ENCODE measurements at regions not wholly inside any gene's neighbourhood (a gene's known extent, or its start where the extent isn't known, plus 50 kb on each side); places are given as distances from the start of the nearest gene placed in this dataset.
"Not testable (repeated sequence)": the region's sequence is repeated elsewhere in the genome, so short reads cannot be mapped to it uniquely, and the experiment has no call there.

DNA sequence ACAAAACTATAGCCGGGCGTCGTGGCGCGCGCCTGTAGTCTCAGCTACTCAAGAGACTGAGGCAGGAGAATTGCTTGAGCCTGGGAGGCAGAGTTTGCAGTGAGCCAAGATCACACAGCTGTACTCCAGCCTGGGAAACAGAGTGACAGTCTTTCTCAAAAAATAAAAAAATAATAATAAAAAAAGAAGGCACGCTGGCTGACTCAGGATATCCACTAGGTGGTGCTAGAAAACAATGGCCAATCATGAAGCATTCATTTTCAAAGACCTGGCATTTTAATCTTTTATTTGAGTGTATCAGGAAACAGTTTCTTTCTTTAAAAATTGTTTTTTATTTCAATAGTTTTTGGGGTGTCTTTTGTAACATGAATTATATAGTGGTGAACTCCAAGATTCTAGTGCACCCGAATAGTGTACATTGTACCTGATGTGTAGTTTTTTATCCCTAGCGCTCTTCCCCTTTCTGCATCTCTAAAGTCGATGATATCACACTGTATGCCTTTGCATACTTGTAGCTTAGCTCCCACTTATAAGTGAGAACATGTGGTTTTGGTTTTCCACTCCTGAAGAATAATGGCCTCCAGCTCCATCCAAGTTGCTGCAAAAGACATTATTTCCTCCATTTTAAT, 88.6 kb downstream of the LYZL1 start:
- TF ChIP-seq, protein P1, sequence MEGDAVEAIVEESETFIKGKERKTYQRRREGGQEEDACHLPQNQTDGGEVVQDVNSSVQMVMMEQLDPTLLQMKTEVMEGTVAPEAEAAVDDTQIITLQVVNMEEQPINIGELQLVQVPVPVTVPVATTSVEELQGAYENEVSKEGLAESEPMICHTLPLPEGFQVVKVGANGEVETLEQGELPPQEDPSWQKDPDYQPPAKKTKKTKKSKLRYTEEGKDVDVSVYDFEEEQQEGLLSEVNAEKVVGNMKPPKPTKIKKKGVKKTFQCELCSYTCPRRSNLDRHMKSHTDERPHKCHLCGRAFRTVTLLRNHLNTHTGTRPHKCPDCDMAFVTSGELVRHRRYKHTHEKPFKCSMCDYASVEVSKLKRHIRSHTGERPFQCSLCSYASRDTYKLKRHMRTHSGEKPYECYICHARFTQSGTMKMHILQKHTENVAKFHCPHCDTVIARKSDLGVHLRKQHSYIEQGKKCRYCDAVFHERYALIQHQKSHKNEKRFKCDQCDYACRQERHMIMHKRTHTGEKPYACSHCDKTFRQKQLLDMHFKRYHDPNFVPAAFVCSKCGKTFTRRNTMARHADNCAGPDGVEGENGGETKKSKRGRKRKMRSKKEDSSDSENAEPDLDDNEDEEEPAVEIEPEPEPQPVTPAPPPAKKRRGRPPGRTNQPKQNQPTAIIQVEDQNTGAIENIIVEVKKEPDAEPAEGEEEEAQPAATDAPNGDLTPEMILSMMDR (IDR thresholded peaks at IDR 0.05; ENCODE audit: unreplicated experiment in 3 of 3): peak; percentile 62 to 72 (median 66)
- Mint-ChIP-seq H3K36me3 (ENCODE audit: low read depth) (no peaks in the 10 kb centered on the region), H3K27ac (no peak overlapping the region), H3K27me3 (ENCODE audit: low read depth) (no peaks in the 10 kb centered on the region), H3K9me3 (peaks cover 2% of the 10 kb centered on the region), H3K4me3 (no peak overlapping the region), H3K4me1 (peaks cover 7% of the 10 kb centered on the region)

DNA sequence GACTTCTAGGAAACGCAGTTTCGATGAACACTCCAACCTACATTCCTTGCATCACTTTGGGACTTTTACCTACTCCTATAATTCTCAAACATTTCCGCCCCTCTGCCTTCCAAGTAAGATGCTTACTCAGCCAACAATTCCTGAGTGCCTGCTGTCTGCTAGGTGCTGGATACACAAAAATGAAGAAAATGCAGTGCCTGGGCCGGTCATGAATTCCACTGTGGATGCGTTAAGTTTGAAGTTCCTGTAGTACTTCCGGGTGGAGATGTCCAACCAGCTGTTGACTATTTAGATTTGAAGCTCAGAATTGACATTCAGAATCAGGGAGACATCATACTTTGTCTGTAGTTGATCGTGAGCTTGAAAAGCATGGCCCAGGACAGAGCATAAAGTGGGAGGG, 89.2 kb downstream of the LYZL1 start:
- H3K4me3 Mint-ChIP-seq: no peak overlapping the region
- H3K36me3 Mint-ChIP-seq (ENCODE audit: low read depth): no peaks in the 10 kb centered on the region
- H3K27me3 Mint-ChIP-seq (ENCODE audit: low read depth): peaks cover 5% of the 10 kb centered on the region
- peaks cover 2% of the 10 kb centered on the region for H3K9me3 Mint-ChIP-seq
- peaks cover 7% of the 10 kb centered on the region for H3K4me1 Mint-ChIP-seq
- TF ChIP-seq, protein P1 (IDR thresholded peaks at IDR 0.05; ENCODE audit: unreplicated experiment in 3 of 3): no peak
- H3K27ac Mint-ChIP-seq: no peak overlapping the region

DNA sequence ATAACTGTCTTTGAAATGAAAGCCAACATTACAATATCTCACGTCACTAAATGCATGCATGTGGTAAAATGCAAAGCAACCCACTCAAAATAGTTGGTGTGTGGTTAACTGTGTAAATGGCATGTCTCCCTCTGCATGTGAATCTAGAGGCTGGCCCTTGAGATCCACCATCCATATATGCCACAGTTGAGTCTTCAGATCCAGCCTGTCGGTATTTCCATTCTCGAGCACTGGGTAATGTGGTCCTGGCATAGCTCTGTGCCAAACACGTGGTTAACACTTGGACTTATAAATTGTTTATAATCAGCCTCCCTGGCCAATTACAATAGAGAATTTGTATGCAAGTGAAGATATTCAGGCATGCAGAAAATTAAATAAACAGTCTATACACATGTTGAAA, 90.3 kb downstream of the LYZL1 start:
- Mint-ChIP-seq H3K27me3 (ENCODE audit: low read depth) (peaks cover 5% of the 10 kb centered on the region), H3K27ac (no peak overlapping the region), H3K4me3 (no peak overlapping the region), H3K4me1 (peaks cover 7% of the 10 kb centered on the region), H3K36me3 (ENCODE audit: low read depth) (no peaks in the 10 kb centered on the region), H3K9me3 (peaks cover 2% of the 10 kb centered on the region)
- TF ChIP-seq, protein P1 (IDR thresholded peaks at IDR 0.05; ENCODE audit: unreplicated experiment in 3 of 3): no peak

DNA sequence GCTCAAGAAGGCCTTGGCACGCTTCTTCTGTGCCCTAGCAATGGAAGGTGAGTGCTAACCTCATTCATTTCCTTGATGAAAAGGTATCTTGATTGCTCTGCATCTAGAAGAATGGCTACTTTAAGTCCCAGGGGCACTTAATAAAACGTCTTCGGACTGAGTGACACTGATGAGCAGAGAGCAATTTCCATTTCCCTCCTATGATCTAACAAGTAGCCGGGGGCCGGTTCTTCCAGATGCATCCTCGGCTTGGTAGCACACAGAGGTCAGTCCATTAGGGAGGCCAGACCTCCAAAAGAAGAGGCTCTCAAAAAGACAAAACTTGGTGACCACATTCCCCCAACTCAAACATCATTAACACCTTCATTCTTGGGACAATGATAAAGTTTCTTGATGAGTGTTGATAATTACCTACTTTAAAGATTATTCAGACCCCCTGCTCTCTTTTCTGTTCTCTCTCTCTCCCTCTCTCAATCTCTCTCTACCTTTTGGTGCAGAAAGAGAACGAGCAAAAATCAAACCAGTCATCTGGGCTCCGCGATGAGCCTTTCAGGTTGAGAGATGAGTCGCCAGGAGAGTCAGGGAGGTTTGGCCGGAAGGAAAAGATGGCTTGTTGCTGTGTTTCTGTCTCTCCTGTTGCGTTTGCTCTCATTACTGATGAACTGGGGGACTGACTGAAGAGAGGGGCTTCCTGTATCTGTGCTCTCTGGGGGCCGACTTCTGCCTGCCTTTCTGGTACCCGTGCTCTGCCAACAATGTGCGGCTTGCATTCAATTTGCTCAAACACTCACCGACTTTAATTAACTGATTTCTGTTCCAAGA, 91.1 kb downstream of the LYZL1 start:
- H3K4me3 Mint-ChIP-seq: peak overlapping the region in 1 of 3 experiments; percentile 7
- not testable (repeated sequence) for H3K9me3 Mint-ChIP-seq; H3K27me3 Mint-ChIP-seq (ENCODE audit: low read depth); H3K4me1 Mint-ChIP-seq; H3K36me3 Mint-ChIP-seq (ENCODE audit: low read depth)
- peak overlapping the region; percentile 47 to 88 (median 60) for H3K27ac Mint-ChIP-seq

DNA sequence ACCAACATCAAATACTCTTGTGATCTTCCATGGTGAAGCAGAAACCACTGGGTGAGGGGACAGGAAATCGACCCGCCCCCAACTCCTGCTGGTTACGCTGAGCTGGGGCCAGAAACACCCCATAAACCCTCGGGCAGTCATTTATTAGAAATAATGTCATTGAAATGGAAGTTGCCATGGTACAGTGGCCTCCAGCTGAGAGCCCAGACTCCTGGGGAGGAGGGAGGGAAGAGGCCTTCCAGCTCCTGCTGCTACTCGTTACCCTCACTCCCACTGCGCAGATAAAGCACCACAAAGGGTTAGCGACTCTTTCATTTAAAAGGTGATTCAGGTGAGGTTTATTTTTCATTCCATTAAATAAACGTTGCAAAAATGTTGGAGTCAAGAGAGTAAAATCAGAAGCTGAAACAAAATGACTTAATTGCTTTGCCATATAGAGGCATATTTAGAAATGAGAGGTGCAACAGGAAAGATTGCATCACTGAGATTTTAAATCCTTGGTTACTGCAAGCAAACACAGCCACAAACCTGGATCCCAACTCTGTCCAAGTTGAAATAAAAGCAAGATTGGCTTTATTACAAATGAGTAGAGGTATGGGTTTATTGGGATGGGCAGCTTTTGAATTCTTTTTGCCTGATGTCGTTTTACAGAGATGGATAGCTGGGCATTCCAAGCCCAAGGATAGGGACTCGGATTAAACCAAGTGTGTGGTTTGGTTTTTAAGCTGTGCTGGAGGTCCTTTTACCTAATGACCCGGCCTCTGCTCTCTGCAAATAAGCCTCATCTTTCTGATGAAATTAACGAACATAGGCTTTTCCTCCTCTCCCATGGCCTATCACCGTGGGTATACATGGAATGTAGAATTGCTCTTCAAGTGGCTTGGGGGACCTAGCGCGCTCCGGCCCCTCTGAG, 92.0 kb downstream of the LYZL1 start:
- not testable (repeated sequence) for H3K27me3 Mint-ChIP-seq (ENCODE audit: low read depth); H3K36me3 Mint-ChIP-seq (ENCODE audit: low read depth); H3K9me3 Mint-ChIP-seq; H3K4me1 Mint-ChIP-seq
- H3K27ac Mint-ChIP-seq: peak overlapping the region; percentile 47 to 88 (median 60)
- H3K4me3 Mint-ChIP-seq: peak overlapping the region in 1 of 3 experiments; percentile 7

DNA sequence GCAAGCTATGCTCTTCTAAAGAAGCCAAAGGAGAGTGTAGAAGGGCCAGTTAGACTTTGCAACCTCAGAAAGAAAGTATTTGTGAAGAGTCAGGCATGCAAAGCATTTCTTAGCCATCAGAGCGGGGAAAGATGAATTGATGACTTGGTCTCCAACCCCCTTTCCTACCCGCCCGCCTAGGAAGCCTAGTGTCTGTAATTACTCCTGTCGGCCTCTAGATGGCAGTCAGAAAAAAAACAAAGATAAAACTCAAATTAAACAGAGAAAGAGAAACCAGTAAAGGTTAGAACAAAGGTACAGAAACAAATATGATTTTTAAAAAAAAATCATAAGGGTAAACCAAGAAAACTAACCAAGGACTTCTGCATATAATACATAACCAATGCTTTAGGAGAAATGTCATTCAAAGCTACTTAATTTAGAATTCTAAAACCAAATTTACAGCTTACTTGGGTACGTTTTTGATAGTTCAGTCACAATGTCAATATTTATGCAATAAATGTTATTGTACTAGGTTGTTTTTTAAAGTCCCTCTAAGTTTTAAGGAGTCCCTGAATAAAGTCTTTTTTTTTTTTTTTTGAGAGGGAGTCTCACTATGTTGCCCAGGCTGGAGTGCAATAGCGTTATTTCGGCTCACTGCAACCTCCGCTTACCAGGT, 97.6 kb downstream of the LYZL1 start:
- Mint-ChIP-seq H3K9me3 (peaks cover 2% of the 10 kb centered on the region), H3K27ac (peak overlapping the region in 1 of 3 experiments; percentile 6), H3K4me1 (peaks cover 6% of the 10 kb centered on the region), H3K36me3 (ENCODE audit: low read depth) (no peaks in the 10 kb centered on the region), H3K4me3 (no peak overlapping the region), H3K27me3 (ENCODE audit: low read depth) (peaks cover 8% of the 10 kb centered on the region)
- TF ChIP-seq, protein P1 (IDR thresholded peaks at IDR 0.05; ENCODE audit: unreplicated experiment in 3 of 3): peak; percentile 75 to 82 (median 78)

Data from nephron (organoid).